ENCODE measurements at regions not wholly inside any gene's neighbourhood (a gene's known extent, or its start where the extent isn't known, plus 50 kb on each side); places are given as distances from the start of the nearest gene placed in this dataset.

- in situ Hi-C loops (cut with HindIII; ENCODE audit: low pct_unique_long_range_greater_than_20kb, low sequenced_read_pairs): no loop called here
- no peak for TF ChIP-seq JUND (IDR thresholded peaks at IDR 0.05; ENCODE audit: low read depth)
- no peak for DNase-seq (ENCODE audit: low read depth in 1 of 2, low spot score in 1 of 2)
Observed at GRCh38 chr4:126775485-126776106, 857.2 kb upstream of the INTU start.

GRCh38 chr4:126776361-126776760, 856.4 kb upstream of the INTU start:
- DNase-seq (ENCODE audit: low read depth in 1 of 2, low spot score in 1 of 2): no peak
- in situ Hi-C loops (cut with HindIII; ENCODE audit: low pct_unique_long_range_greater_than_20kb, low sequenced_read_pairs): no loop called here
- TF ChIP-seq JUND (IDR thresholded peaks at IDR 0.05; ENCODE audit: low read depth): no peak

- in situ Hi-C loops (cut with HindIII; ENCODE audit: low pct_unique_long_range_greater_than_20kb, low sequenced_read_pairs): no loop called here
- DNase-seq (ENCODE audit: low read depth in 1 of 2, low spot score in 1 of 2): no peak
- TF ChIP-seq JUND (IDR thresholded peaks at IDR 0.05; ENCODE audit: low read depth): no peak
Observed at GRCh38 chr4:126777649-126778048, 855.1 kb upstream of the INTU start.

- in situ Hi-C loops (cut with HindIII; ENCODE audit: low pct_unique_long_range_greater_than_20kb, low sequenced_read_pairs): no loop called here
- DNase-seq (ENCODE audit: low read depth in 1 of 2, low spot score in 1 of 2): no peak
- TF ChIP-seq JUND (IDR thresholded peaks at IDR 0.05; ENCODE audit: low read depth): no peak
Observed at GRCh38 chr4:126778348-126778747, 854.4 kb upstream of the INTU start.

GRCh38 chr4:126779001-126779400, 853.8 kb upstream of the INTU start:
- in situ Hi-C loops (cut with HindIII; ENCODE audit: low pct_unique_long_range_greater_than_20kb, low sequenced_read_pairs): no loop called here
- TF ChIP-seq JUND (IDR thresholded peaks at IDR 0.05; ENCODE audit: low read depth): no peak
- DNase-seq (ENCODE audit: low read depth in 1 of 2, low spot score in 1 of 2): no peak

- in situ Hi-C loops (cut with HindIII; ENCODE audit: low pct_unique_long_range_greater_than_20kb, low sequenced_read_pairs): no loop called here
- DNase-seq (ENCODE audit: low read depth in 1 of 2, low spot score in 1 of 2): peak in 1 of 2 experiments; percentile 47
- no peak for TF ChIP-seq JUND (IDR thresholded peaks at IDR 0.05; ENCODE audit: low read depth)
Observed at GRCh38 chr4:126779436-126780166, 853.2 kb upstream of the INTU start.

GRCh38 chr4:126783191-126783590, 849.6 kb upstream of the INTU start:
- TF ChIP-seq JUND (IDR thresholded peaks at IDR 0.05; ENCODE audit: low read depth): no peak
- in situ Hi-C loops (cut with HindIII; ENCODE audit: low pct_unique_long_range_greater_than_20kb, low sequenced_read_pairs): no loop called here
- DNase-seq (ENCODE audit: low read depth in 1 of 2, low spot score in 1 of 2): no peak

GRCh38 chr4:126784966-126785580, 847.7 kb upstream of the INTU start:
- in situ Hi-C loops (cut with HindIII; ENCODE audit: low pct_unique_long_range_greater_than_20kb, low sequenced_read_pairs): no loop called here

GRCh38 chr4:126790633-126791032, 842.1 kb upstream of the INTU start:
- DNase-seq (ENCODE audit: low read depth in 1 of 2, low spot score in 1 of 2): peak in 1 of 2 experiments; percentile 24
- no peak for TF ChIP-seq JUND (IDR thresholded peaks at IDR 0.05; ENCODE audit: low read depth)
- in situ Hi-C loops (cut with HindIII; ENCODE audit: low pct_unique_long_range_greater_than_20kb, low sequenced_read_pairs): no loop called here

More at GRCh38 chr4:126784966-126785580, 847.7 kb upstream of the INTU start:
- no peak for DNase-seq (ENCODE audit: low read depth in 1 of 2, low spot score in 1 of 2)
- no peak for TF ChIP-seq JUND (IDR thresholded peaks at IDR 0.05; ENCODE audit: low read depth)

- DNase-seq (ENCODE audit: low read depth in 1 of 2, low spot score in 1 of 2): no peak
- TF ChIP-seq JUND (IDR thresholded peaks at IDR 0.05; ENCODE audit: low read depth): no peak
- in situ Hi-C loops (cut with HindIII; ENCODE audit: low pct_unique_long_range_greater_than_20kb, low sequenced_read_pairs): no loop called here
Observed at GRCh38 chr4:126794363-126794762, 838.4 kb upstream of the INTU start.

- no peak for DNase-seq (ENCODE audit: low read depth in 1 of 2, low spot score in 1 of 2)
- in situ Hi-C loops (cut with HindIII; ENCODE audit: low pct_unique_long_range_greater_than_20kb, low sequenced_read_pairs): no loop called here
Observed at GRCh38 chr4:126798214-126798613, 834.5 kb upstream of the INTU start.

GRCh38 chr4:126799416-126799815, 833.3 kb upstream of the INTU start:
- no peak for TF ChIP-seq JUND (IDR thresholded peaks at IDR 0.05; ENCODE audit: low read depth)
- DNase-seq (ENCODE audit: low read depth in 1 of 2, low spot score in 1 of 2): no peak
- in situ Hi-C loops (cut with HindIII; ENCODE audit: low pct_unique_long_range_greater_than_20kb, low sequenced_read_pairs): no loop called here

More at GRCh38 chr4:126798214-126798613, 834.5 kb upstream of the INTU start:
- no peak for TF ChIP-seq JUND (IDR thresholded peaks at IDR 0.05; ENCODE audit: low read depth)

GRCh38 chr4:126799971-126800574, 832.7 kb upstream of the INTU start:
- in situ Hi-C loops (cut with HindIII; ENCODE audit: low pct_unique_long_range_greater_than_20kb, low sequenced_read_pairs): no loop called here
- no peak for DNase-seq (ENCODE audit: low read depth in 1 of 2, low spot score in 1 of 2)
- no peak for TF ChIP-seq JUND (IDR thresholded peaks at IDR 0.05; ENCODE audit: low read depth)
